ENCODE measurements at regions not wholly inside any gene's neighbourhood (a gene's known extent, or its start where the extent isn't known, plus 50 kb on each side); places are given as distances from the start of the nearest gene placed in this dataset.
"Not testable (repeated sequence)": the region's sequence is repeated elsewhere in the genome, so short reads cannot be mapped to it uniquely, and the experiment has no call there.

GRCh38 chr6:119802464-119802863 lies 452.9 kb upstream of the MAN1A1 start:
- DNase-seq = no peak

GRCh38 chr6:119801056-119801455 lies 451.5 kb upstream of the MAN1A1 start:
- no peak for DNase-seq

- no peak for DNase-seq
These were observed 451.0 kb upstream of the MAN1A1 start for GRCh38 chr6:119800526-119800925.

GRCh38 chr6:119799596-119800509 lies 450.3 kb upstream of the MAN1A1 start:
- peak; percentile 36 for DNase-seq

- no peak for DNase-seq
These were observed 442.2 kb upstream of the MAN1A1 start for GRCh38 chr6:119791736-119792135.

- no peak for DNase-seq
These were observed 431.8 kb upstream of the MAN1A1 start for GRCh38 chr6:119781365-119781764.

GRCh38 chr6:119768201-119768600 lies 418.6 kb upstream of the MAN1A1 start:
- no peak for DNase-seq

- DNase-seq = no peak
These were observed 415.5 kb upstream of the MAN1A1 start for GRCh38 chr6:119764927-119765681.

GRCh38 chr6:119760046-119760445 lies 410.5 kb upstream of the MAN1A1 start:
- DNase-seq = no peak

GRCh38 chr6:119758385-119758784 lies 408.8 kb upstream of the MAN1A1 start:
- no peak for DNase-seq

GRCh38 chr6:119757467-119757866 lies 407.9 kb upstream of the MAN1A1 start:
- DNase-seq = no peak

- no peak for DNase-seq
These were observed 399.8 kb upstream of the MAN1A1 start for GRCh38 chr6:119749335-119749734.

- not testable (repeated sequence) for DNase-seq
These were observed 399.0 kb upstream of the MAN1A1 start for GRCh38 chr6:119748535-119748934.

- DNase-seq = peak; percentile 43
These were observed 392.7 kb upstream of the MAN1A1 start for GRCh38 chr6:119742188-119742803.

GRCh38 chr6:119739769-119740168 lies 390.2 kb upstream of the MAN1A1 start:
- DNase-seq = no peak

- DNase-seq = no peak
These were observed 388.9 kb upstream of the MAN1A1 start for GRCh38 chr6:119738425-119738824.

GRCh38 chr6:119736296-119737021 lies 386.9 kb upstream of the MAN1A1 start:
- no peak for DNase-seq

GRCh38 chr6:119735530-119735929 lies 386.0 kb upstream of the MAN1A1 start:
- no peak for DNase-seq

GRCh38 chr6:119734227-119734626 lies 384.7 kb upstream of the MAN1A1 start:
- no peak for DNase-seq

GRCh38 chr6:119728935-119729334 lies 379.4 kb upstream of the MAN1A1 start:
- no peak for DNase-seq

- no peak for DNase-seq
These were observed 378.7 kb upstream of the MAN1A1 start for GRCh38 chr6:119728220-119728750.
